ENCODE measurements at regions not wholly inside any gene's neighbourhood (a gene's known extent, or its start where the extent isn't known, plus 50 kb on each side); places are given as distances from the start of the nearest gene placed in this dataset.

- no peak for TF ChIP-seq POLR2A (IDR thresholded peaks at IDR 0.05)
- no peak for TF ChIP-seq CTCF (IDR thresholded peaks at IDR 0.05)
Measured at GRCh38 chr6:47109281-47109680, 67.1 kb upstream of the ADGRF1 start.
